Activated CD8-positive, alpha-beta memory T cell treated with anti-CD3 and anti-CD28 coated beads, Interleukin-2, amount 50 U/mL, for 4 hours (primary cell): ENCODE measurements at regions not wholly inside any gene's neighbourhood (a gene's known extent, or its start where the extent isn't known, plus 50 kb on each side); places are given as distances from the start of the nearest gene placed in this dataset.
"Not testable (repeated sequence)": the region's sequence is repeated elsewhere in the genome, so short reads cannot be mapped to it uniquely, and the experiment has no call there.

Source experiments
- DNase-seq: peaks from one replicate; pipeline ENCODE4 v3.0.0-alpha.2; 2020

GRCh38 chr3:28039829-28040228 is 201.6 kb upstream of the CMC1 start:
- DNase-seq = no peak

DNA sequence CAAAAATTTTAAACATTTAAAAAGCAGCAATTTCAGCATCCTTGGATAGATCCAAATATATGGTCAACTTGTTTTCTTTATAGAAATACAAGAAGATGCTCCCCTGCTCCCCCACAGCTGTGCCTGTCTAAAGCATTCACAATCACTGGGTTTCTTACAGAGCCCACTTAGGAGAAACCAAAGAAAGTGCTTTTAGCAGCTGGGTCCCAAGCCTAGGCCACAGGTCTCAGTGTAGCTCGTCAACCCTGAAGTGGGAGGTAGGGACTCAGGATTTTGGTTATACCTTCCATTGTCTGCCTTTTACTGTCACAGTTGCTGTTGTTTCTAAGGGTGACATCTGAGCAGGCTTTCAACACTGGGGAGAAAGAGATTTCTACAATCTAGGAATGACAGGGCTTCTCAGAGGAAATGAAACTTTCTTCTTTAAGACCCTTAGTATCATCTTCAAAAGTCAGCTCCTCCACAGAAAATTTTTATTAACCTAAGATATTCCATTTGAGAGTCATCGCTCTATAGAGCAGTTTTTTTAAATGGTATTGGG is 199.3 kb upstream of the CMC1 start:
- DNase-seq = no peak

DNA sequence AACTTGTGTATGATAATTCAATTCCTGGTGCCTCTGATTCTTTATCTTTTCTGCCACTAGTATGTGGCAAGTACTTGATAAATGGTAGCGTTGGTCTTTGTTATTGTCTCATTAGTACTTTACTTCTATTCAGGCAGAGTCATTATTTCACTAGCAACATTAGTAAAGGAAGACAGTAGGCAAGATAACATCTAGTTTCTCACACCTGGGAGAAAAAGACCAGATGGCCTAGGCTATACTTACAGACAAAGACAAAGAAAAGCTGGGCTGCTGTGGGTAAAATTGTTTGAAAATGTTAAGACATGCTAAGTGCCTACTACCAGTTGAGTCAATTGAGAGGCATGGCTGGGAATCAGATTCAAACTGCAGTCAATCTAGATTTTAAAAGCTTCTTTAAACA is 198.7 kb upstream of the CMC1 start:
- no peak for DNase-seq

DNA sequence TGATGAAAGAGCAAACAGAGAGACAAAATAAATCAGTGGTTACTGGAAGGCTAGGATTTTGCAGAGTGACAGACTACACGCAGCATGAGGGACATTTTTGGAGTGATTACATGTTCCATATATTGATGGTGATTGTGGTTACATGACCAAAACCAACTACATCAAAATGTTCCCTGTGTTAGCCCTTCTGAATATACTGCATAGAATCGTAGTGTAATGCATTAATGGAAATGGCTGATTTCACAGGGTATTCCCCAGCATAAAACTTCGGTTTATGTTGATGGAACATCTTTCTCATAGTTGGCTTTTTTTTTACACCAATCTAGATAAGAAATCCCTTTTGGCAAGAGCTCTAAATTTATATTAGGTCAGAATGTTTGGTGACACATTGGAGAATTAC is 191.3 kb upstream of the CMC1 start:
- no peak for DNase-seq

DNA sequence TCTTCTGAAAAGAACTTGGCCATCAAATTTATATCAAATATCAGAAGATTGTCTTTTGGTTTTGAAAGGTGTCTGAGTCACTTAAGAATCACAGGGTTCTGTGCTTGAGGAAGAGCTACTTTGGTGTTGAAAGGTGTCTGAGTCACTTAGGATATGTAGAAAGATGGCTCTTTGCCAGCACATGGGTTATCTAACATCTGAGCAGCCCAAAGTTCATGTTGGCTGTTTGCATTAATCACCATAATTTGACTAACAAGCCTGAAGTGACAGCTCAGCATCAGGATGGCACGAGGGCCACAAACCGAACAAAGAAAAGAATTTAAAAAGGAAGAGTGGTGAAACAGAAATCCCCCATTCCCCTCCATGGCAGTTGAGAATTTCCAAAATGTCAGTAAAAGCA is 190.5 kb upstream of the CMC1 start:
- DNase-seq = peak; percentile 39

- DNase-seq = no peak
Measured at GRCh38 chr3:28053759-28054158, 187.7 kb upstream of the CMC1 start.

DNA sequence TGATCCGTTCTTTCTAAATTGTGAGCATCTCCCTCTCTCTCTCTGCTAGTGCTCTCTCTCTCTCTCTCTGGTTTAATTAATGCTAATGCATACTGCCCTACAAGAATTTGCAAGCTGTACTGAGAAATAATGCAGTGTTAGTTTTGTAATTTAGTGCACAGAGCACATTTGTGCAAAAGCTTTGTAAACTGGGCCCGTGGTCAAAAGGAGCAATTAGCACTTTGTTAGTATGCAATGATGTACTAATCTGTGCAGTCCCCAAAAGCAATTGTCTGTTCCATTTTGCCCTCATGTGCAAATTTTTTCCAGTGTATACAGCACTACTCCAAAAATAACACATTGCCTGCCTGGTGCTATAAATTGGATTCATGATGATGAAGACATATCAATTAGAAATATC is 184.6 kb upstream of the CMC1 start:
- no peak for DNase-seq

DNA sequence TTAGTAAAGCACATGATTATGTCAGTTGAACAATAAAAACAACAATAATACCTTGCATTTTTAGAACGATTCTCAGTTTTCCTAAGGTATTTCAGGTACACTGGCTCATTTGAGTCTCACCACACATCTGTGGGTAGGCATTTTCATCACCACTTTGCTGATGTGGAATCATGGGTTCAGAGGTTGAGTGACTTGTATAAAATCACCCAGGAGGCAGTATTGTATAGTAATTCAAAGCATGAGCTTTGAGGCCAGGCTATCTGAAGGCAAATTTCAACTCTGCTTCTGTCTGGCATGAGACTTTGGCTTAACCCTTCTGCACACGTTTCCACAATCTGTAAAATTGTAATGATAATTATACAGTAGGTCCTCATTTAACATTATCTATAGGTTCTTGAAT is 183.9 kb upstream of the CMC1 start:
- DNase-seq = no peak

GRCh38 chr3:28059199-28059598 is 182.2 kb upstream of the CMC1 start:
- DNase-seq = not testable (repeated sequence)

DNA sequence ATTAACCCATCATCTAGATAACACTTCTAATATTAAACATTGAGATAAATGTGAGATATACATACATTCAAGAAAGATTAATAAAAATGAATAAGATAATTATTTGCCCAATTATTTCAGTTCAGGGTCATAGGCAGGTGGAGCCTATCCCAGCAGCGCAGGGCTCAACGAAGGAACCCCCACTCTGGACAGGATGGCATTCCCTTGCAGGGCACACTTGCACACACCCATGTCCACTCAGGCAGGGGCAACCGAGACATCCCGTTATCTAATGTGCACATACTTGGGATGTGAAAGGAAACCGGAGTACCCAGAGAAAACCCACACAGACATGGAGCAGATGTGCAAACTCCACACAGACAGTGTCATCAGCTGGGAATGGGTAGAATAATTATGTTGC is 175.4 kb upstream of the CMC1 start:
- no peak for DNase-seq

GRCh38 chr3:28067014-28067413 is 174.4 kb upstream of the CMC1 start:
- no peak for DNase-seq

- DNase-seq = no peak
Measured at GRCh38 chr3:28068342-28068741, 173.1 kb upstream of the CMC1 start.

DNA sequence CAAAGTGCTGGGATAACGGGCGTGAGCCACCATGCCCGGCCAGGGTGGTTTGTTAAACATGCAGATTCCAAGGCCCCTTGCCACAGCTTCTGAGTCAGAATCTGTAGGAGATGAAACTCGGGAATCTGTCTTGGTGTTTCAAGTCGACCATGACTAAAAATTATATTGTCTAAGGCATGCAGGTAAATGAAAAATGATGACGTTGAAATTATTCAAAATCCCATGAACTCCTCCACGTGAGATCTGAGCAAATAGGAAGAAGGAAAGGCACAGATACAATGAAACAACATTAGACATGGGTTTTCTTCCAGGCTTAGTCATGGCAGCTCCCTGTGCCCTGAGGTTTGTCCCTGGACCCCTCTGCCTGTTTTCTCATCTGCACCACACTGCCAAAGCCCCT is 172.0 kb upstream of the CMC1 start:
- no peak for DNase-seq

DNA sequence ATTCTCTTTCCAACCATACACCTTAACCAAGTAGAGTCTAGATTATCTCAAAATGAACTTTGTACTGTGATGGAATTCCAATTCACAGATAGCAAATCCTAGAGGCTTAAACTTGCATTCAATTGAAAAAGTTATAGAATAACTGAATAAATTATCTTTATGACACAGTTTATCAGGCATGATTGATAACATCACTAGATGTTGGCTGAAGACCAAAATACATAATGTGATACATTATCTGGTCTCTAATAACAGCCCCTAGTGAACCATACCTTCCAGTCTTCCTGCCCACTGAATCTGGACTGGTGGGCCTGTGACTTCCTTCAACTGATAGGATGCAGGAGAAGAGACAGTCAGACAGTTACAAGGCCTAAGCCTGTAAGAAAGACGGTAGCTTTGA is 165.2 kb upstream of the CMC1 start:
- DNase-seq = no peak

DNA sequence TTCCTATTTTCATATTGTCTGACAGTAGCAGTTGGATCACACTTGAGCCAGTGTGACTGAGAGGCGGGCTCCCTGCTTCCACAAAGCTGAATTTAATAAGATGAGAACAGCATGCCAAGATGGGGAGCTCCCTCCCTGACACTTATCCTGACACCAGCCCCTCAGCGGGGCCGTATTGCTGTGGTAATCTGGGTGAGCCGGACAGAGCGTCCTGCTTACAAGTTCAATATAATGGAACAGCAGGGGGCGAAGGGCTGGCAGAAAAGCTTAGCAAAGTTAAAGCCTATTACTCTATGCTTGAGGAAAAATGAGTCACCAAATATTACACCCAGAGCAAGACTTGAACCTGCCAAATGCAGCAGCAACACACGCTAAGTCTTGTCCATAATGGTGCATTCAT is 163.8 kb upstream of the CMC1 start:
- no peak for DNase-seq

DNA sequence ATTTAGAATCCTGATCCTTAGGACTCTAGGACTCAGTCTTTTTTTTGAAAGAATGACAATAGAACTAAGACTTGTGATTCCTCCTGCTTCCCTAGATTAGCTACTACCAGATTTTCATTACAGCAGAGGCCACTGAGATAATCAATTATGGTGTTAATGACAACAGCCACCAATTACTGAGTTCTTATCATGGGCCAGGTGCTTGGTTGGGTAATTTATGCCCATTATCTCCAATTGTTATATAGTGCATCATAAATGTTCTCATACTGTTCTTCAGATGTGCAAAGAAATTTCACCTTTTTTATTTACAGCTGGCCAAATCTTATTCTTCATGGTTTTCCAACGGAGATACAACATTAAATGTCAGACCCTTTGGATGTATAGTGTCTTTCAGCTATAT is 162.9 kb upstream of the CMC1 start:
- no peak for DNase-seq

GRCh38 chr3:28080716-28081115 is 160.7 kb upstream of the CMC1 start:
- DNase-seq = no peak

DNA sequence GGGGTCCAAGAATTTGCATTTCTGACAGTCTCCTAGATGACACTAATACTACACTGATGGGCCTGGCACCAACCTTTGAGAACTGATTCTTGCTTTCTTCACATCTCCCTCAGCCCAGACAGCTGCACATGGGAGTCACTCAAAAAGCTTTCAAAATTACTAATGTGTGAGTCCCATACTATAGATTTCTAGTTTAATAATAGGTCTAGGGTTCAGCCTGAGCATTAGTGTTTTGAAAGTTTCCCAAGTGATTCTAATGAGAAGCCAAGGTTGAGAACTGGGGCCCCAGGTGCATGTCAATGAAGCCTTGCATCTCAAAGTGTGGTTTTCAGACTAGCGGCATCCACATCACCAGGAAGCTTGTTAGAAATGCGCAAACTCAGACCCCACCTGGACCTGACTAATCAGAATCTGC is 159.9 kb upstream of the CMC1 start:
- DNase-seq = no peak

GRCh38 chr3:28087591-28087990 is 153.8 kb upstream of the CMC1 start:
- DNase-seq = no peak

DNA sequence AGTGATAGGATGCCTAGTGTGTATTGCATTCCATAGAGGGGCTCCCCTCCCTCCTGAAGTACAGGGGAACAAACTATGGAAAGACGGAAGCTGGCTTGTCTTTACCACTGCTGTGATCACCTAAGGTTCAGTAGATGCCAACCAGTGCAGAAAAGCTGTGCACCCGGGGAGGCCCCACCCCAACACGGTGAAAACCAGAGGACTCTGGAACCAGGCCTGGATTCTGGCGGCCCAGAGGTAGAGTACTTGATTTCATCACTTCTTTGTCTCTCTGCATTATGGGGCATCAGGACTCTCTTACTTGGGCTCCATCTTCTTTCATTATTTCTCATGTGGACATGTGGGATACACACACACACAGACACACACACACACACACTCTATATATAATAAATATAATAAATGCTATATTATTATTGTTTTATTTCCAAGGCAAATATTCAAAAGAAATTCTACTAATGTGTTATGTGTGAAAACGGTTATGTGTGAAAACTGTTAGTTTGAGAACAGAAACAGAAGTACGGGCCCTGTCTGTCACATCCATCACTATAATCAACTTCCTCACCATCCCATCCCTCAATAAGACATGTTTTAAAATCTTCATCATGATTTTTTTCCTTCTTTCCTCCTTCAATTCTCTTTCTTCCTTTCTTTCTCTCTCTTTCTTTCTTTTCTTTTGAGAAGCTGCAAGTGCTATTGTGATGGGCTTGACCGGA is 152.4 kb upstream of the CMC1 start:
- DNase-seq = no peak

GRCh38 chr3:28089527-28089897 is 151.9 kb upstream of the CMC1 start:
- no peak for DNase-seq

DNA sequence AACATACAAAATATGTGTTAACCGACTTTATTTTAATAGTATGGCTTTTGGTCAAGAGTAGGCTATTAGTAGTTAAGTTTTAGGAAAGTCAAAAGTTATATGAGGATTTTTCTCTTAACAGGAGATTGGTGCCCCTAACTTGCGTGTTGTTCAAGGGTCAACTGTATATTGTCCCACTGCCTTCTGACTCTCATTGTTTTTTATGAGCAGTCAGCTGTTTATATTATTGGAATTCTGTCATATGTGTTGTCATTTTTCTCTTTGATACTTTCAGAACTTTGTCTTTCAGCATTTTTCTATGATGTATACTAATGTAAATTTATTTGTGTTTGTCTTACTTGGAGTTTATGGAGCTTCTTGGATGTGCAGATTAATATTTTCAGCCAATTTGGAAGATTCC is 142.1 kb upstream of the CMC1 start:
- no peak for DNase-seq

- no peak for DNase-seq
Measured at GRCh38 chr3:28101705-28102104, 139.7 kb upstream of the CMC1 start.

- no peak for DNase-seq
Measured at GRCh38 chr3:28103861-28104260, 137.6 kb upstream of the CMC1 start.

DNA sequence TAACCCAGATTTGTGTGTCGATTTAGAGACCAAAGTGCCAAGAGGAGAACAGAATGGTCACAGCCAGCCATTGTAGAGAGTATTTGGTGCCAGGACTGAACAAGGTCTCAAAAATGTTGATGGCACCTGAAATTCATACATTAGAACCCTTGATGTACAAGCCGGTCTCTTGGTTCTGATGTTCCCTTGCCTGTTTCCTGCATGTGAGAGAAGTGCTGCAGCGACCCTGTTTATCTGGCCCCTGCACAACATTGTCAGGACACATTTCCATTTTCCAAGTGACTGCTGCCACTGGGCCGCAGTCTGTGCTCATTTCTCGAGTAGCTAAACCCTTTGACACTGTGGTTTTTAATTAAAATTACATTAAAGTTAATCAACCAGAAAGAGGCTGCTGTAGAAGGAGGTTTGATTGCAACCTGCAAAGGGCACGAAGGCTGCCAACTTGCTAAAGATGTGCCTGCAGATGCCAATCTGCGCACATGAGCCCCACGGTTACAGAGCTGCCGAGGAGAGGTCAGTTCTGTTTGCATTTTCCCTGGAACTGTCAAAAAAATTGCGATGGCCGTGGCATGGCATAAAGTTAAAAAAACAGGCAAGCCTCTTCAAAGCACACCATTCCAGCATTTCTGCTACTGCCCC is 136.4 kb upstream of the CMC1 start:
- no peak for DNase-seq
